ENCODE measurements at regions not wholly inside any gene's neighbourhood (a gene's known extent, or its start where the extent isn't known, plus 50 kb on each side); places are given as distances from the start of the nearest gene placed in this dataset.

DNA sequence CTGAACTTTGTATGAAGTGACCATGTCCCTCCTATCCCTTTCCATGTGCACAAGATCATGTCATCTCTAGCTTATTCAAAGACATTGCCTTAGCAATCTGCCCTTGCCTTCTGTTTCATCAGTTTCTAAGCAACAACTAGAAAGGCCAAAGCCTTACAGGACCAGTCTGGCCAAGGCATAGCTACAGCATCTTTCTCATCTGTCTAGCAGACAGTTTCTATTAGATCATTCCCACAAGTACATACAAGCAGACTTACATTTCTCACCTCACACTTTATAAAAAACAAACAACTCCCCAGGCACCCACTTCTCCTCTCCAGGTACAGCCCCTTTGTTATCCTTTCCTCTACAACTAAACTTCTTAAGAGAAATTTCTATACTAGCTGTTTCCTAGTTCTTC, 188.7 kb upstream of the AADAT start:
- TF ChIP-seq EZH2phosphoT487 (IDR thresholded peaks at IDR 0.05; ENCODE audit: insufficient read depth, low read depth) (no peak), EZH2 (IDR thresholded peaks at IDR 0.05; ENCODE audit: insufficient read depth, poor library complexity, severe bottlenecking) (no peak)

Data from GM23248 (cell line).